ENCODE measurements at regions not wholly inside any gene's neighbourhood (a gene's known extent, or its start where the extent isn't known, plus 50 kb on each side); places are given as distances from the start of the nearest gene placed in this dataset.

DNA sequence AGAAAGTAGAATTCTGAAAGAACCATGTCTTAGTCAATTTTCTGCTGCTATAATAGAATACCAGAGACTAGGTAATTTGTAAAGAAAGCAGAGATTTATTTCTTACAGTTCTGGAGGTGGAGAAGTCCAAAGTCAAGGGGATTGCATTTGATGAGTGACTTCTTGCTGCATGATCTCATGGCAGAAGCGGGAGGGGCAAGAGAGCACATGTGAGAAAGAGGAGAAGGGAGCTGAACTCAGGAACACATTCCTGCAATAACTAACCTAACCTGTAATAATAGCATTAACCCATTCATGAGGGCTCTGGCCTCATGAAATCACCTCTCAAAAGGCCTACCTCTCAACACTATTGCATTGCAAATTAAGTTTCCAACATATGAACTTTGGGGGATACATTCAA is 797.5 kb upstream of the POU3F3 start:
- no peaks in the 10 kb centered on the region for H3K4me1 ChIP-seq (ENCODE audit: insufficient read depth, low read length)
- H3K36me3 ChIP-seq (ENCODE audit: insufficient read depth, low read length), result no peaks in the 10 kb centered on the region
- H3K4me3 ChIP-seq (ENCODE audit: insufficient read depth, low read length), result no peak overlapping the region
- H3K4me2 ChIP-seq (ENCODE audit: insufficient read depth, low read length), result no peak overlapping the region
- no peaks in the 10 kb centered on the region for H3K9me3 ChIP-seq (ENCODE audit: low read depth, low read length)
- DNase-seq (ENCODE audit: insufficient read length, low spot score, missing footprints), result no peak
- H2AFZ ChIP-seq (ENCODE audit: low read length), result no peak overlapping the region
- TF ChIP-seq, protein P1, sequence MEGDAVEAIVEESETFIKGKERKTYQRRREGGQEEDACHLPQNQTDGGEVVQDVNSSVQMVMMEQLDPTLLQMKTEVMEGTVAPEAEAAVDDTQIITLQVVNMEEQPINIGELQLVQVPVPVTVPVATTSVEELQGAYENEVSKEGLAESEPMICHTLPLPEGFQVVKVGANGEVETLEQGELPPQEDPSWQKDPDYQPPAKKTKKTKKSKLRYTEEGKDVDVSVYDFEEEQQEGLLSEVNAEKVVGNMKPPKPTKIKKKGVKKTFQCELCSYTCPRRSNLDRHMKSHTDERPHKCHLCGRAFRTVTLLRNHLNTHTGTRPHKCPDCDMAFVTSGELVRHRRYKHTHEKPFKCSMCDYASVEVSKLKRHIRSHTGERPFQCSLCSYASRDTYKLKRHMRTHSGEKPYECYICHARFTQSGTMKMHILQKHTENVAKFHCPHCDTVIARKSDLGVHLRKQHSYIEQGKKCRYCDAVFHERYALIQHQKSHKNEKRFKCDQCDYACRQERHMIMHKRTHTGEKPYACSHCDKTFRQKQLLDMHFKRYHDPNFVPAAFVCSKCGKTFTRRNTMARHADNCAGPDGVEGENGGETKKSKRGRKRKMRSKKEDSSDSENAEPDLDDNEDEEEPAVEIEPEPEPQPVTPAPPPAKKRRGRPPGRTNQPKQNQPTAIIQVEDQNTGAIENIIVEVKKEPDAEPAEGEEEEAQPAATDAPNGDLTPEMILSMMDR (IDR thresholded peaks at IDR 0.05; ENCODE audit: extremely low read depth, low read depth, low read length), result no peak
- H3K79me2 ChIP-seq (ENCODE audit: insufficient read depth, low read length), result no peaks in the 10 kb centered on the region
- no peaks in the 10 kb centered on the region for H3K27me3 ChIP-seq (ENCODE audit: insufficient read depth, low read length)
- H4K20me1 ChIP-seq (ENCODE audit: insufficient read depth, low read length), result no peaks in the 10 kb centered on the region
- H3K27ac ChIP-seq (ENCODE audit: low read depth, low read length), result no peak overlapping the region

DNA sequence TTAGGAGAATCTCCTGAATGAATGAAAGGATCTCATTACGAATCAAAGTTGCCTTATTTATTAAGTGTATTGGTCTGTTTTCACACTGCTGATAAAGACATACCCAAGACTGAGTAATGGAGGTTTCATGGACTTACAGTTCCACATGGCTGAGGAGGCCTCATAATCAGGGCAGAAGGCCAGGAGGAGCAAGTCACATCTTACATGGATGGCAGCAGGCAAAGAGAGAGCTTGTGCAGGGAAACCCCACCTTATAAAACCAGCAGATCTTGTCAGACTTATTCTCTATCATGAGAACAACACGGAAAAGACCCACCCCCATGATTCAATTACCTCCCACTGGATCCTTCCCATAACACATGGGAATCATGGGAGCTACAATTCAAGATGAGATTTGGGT is 785.2 kb upstream of the POU3F3 start:
- H3K4me3 ChIP-seq (ENCODE audit: insufficient read depth, low read length), result no peak overlapping the region
- no peak for DNase-seq (ENCODE audit: insufficient read length, low spot score, missing footprints)
- no peak overlapping the region for H2AFZ ChIP-seq (ENCODE audit: low read length)
- H3K27ac ChIP-seq (ENCODE audit: low read depth, low read length), result no peak overlapping the region
- H3K79me2 ChIP-seq (ENCODE audit: insufficient read depth, low read length), result no peaks in the 10 kb centered on the region
- no peaks in the 10 kb centered on the region for H4K20me1 ChIP-seq (ENCODE audit: insufficient read depth, low read length)
- no peaks in the 10 kb centered on the region for H3K27me3 ChIP-seq (ENCODE audit: insufficient read depth, low read length)
- no peak overlapping the region for H3K4me2 ChIP-seq (ENCODE audit: insufficient read depth, low read length)
- H3K36me3 ChIP-seq (ENCODE audit: insufficient read depth, low read length), result no peaks in the 10 kb centered on the region
- H3K4me1 ChIP-seq (ENCODE audit: insufficient read depth, low read length), result no peaks in the 10 kb centered on the region
- TF ChIP-seq, protein P1 (IDR thresholded peaks at IDR 0.05; ENCODE audit: extremely low read depth, low read depth, low read length), result no peak
- H3K9me3 ChIP-seq (ENCODE audit: low read depth, low read length), result no peaks in the 10 kb centered on the region

DNA sequence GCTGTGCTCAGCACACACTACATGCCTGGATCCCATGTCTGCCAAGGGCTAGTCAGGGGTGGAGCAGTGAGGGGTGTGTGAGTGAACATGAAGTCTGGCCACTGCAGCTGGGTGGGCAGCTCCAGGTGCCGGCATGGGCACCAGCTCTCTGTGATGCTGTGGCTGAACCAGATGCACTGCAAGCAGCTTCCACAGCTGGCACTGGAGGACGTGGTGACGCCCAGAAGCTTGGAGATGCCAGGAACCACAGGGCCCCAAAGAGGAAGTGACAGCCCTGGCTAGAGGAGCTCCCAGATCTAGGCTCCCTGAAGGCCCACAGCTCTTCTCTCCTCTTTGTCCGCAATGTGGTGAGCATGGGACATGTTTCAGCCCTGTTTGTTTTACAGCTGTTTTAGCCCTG is 776.3 kb upstream of the POU3F3 start:
- H4K20me1 ChIP-seq (ENCODE audit: insufficient read depth, low read length), result no peaks in the 10 kb centered on the region
- no peaks in the 10 kb centered on the region for H3K4me1 ChIP-seq (ENCODE audit: insufficient read depth, low read length)

DNA sequence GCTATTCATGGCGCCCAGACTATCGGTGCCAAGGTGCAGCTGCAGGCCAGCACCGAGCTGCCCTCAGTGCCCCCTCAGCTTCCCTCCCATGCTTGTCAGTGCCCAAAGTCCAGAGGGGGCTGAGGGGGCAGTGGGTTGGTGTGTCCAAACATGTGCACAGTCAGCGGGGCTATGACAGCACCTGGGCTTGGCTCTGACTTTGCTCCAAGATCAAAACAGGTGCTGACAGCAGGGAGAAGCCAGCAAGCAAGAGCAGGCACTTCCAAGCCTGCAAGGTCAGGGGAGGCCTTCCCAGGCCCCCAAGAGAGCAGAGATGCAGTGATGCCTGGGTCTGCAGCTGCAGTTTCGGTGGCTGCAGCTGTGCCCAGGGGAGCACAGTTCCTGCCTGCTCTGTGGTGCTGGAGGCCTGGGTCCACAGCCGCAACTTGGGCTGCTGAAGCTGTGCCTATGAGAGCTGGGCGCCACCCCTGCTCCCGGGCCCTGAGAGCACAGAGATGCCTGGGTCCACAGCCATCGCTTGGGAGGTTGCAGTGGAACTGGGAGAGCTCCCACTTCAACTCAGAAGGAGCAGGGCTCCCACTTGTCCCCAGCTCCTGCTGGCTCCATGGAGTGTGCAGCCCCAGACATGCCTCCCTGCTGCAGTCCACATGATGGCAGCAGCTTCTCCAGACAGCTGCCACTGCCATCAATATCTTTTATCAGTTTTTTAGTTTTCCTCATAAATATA is 775.3 kb upstream of the POU3F3 start:
- DNase-seq (ENCODE audit: insufficient read length, low spot score, missing footprints), result no peak
- H3K9me3 ChIP-seq (ENCODE audit: low read depth, low read length), result no peaks in the 10 kb centered on the region
- H3K79me2 ChIP-seq (ENCODE audit: insufficient read depth, low read length), result no peaks in the 10 kb centered on the region
- no peak overlapping the region for H3K4me2 ChIP-seq (ENCODE audit: insufficient read depth, low read length)
- TF ChIP-seq, protein P1 (IDR thresholded peaks at IDR 0.05; ENCODE audit: extremely low read depth, low read depth, low read length), result no peak
- no peaks in the 10 kb centered on the region for H3K36me3 ChIP-seq (ENCODE audit: insufficient read depth, low read length)
- no peaks in the 10 kb centered on the region for H3K27me3 ChIP-seq (ENCODE audit: insufficient read depth, low read length)
- no peak overlapping the region for H3K4me3 ChIP-seq (ENCODE audit: insufficient read depth, low read length)
- H3K27ac ChIP-seq (ENCODE audit: low read depth, low read length), result no peak overlapping the region
- no peaks in the 10 kb centered on the region for H3K4me1 ChIP-seq (ENCODE audit: insufficient read depth, low read length)
- no peak overlapping the region for H2AFZ ChIP-seq (ENCODE audit: low read length)
- no peaks in the 10 kb centered on the region for H4K20me1 ChIP-seq (ENCODE audit: insufficient read depth, low read length)

More for the DNA sequence above, 776.3 kb upstream of the POU3F3 start:
- TF ChIP-seq, protein P1 (IDR thresholded peaks at IDR 0.05; ENCODE audit: extremely low read depth, low read depth, low read length), result no peak
- DNase-seq (ENCODE audit: insufficient read length, low spot score, missing footprints), result no peak
- Histone ChIP-seq H3K36me3 (ENCODE audit: insufficient read depth, low read length) (no peaks in the 10 kb centered on the region), H3K4me2 (ENCODE audit: insufficient read depth, low read length) (no peak overlapping the region), H3K9me3 (ENCODE audit: low read depth, low read length) (no peaks in the 10 kb centered on the region), H3K27ac (ENCODE audit: low read depth, low read length) (no peak overlapping the region), H3K79me2 (ENCODE audit: insufficient read depth, low read length) (no peaks in the 10 kb centered on the region), H3K27me3 (ENCODE audit: insufficient read depth, low read length) (no peaks in the 10 kb centered on the region), H2AFZ (ENCODE audit: low read length) (no peak overlapping the region), H3K4me3 (ENCODE audit: insufficient read depth, low read length) (no peak overlapping the region)
